Hematopoietic multipotent progenitor cell treated with erythropoietin and hydrocortisone succinate and interleukin-3 and kit ligand, for 8 days (in vitro differentiated cells): ENCODE measurements at regions not wholly inside any gene's neighbourhood (a gene's known extent, or its start where the extent isn't known, plus 50 kb on each side); places are given as distances from the start of the nearest gene placed in this dataset.
"Not testable (repeated sequence)": the region's sequence is repeated elsewhere in the genome, so short reads cannot be mapped to it uniquely, and the experiment has no call there.

Experiments
- DNase-seq: peaks from one replicate; pipeline ENCODE4 v3.0.0-alpha.2; 2015

GRCh38 chr10:44569193-44570091 lies 184.5 kb upstream of the CXCL12 start:
- no peak for DNase-seq

- DNase-seq, result no peak
Measured at GRCh38 chr10:44571701-44572100, 186.8 kb upstream of the CXCL12 start.

DNA sequence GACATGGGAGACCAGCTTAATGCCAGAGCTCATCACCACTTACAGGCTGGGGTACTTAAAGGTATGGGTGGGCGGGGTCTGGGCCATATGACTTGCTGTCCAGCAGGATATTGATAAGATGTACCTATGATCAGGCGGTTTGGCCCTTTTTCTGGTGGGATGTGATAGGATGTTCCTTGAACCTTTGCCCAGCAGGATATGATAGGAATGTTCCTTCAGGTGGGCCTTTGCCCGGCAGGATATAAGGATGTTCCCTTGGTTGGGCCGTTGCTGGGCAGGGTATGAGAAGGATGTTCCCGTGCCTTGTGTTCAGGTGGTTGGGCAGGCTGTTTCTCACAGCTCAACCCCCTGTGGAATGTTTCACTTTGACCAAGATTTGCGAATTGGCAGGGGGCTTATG lies 187.2 kb upstream of the CXCL12 start:
- no peak for DNase-seq

GRCh38 chr10:44573821-44574220 lies 188.9 kb upstream of the CXCL12 start:
- no peak for DNase-seq

- no peak for DNase-seq
Measured at GRCh38 chr10:44574596-44575480, 189.9 kb upstream of the CXCL12 start.

GRCh38 chr10:44575601-44576380 lies 190.9 kb upstream of the CXCL12 start:
- no peak for DNase-seq

GRCh38 chr10:44576702-44577191 lies 191.8 kb upstream of the CXCL12 start:
- no peak for DNase-seq

GRCh38 chr10:44577533-44577932 lies 192.6 kb upstream of the CXCL12 start:
- DNase-seq, result no peak

DNA sequence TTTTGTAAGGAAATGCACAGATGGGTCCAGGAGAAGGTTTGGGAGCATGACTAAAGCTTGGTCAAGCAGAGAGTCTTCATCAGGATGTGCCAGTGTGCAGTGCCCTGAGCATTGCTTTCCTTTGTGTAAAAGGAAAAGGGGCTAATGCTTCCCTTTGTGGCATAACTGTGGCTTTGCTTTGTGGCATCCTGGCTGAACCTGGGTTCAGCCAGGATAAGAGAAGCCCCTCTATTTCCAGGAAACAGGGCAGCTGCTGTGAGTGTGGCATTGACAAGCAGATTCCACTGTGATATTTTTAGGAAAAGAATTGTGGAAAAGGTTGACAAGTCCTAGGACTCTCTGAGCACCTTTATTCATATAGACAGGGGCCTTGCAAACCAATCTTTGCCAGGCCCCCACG lies 193.4 kb upstream of the CXCL12 start:
- no peak for DNase-seq

- DNase-seq, result not testable (repeated sequence)
Measured at GRCh38 chr10:44578963-44579362, 194.1 kb upstream of the CXCL12 start.

GRCh38 chr10:44581996-44582395 lies 197.1 kb upstream of the CXCL12 start:
- no peak for DNase-seq

- no peak for DNase-seq
Measured at GRCh38 chr10:44587488-44588318, 202.8 kb upstream of the CXCL12 start.

GRCh38 chr10:44589181-44589943 lies 204.5 kb upstream of the CXCL12 start:
- no peak for DNase-seq

DNA sequence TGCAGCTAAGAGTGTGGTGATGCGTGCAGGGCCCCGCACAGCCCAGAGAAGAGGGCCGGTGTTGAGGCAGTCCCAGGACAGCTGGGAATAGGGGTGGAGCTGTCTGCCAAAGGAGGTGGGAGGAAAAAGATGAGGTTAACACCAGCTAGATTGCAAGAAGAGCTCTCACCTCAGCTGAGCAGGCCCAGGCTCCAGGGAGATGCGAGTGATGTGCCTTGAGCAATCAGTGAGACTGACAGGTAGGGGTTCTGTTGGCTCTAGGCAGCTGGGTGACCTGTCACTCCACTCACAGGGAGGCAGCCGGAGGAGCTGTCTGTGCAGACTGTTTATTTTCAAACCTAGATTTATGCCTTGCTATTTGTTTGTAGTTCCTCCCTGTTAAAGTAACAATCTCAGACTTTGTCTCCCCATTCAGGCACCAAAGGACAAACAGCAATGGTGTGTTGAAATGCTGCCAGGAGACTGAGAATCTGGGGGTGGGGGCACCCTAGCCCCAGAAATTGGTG lies 205.1 kb upstream of the CXCL12 start:
- no peak for DNase-seq

DNA sequence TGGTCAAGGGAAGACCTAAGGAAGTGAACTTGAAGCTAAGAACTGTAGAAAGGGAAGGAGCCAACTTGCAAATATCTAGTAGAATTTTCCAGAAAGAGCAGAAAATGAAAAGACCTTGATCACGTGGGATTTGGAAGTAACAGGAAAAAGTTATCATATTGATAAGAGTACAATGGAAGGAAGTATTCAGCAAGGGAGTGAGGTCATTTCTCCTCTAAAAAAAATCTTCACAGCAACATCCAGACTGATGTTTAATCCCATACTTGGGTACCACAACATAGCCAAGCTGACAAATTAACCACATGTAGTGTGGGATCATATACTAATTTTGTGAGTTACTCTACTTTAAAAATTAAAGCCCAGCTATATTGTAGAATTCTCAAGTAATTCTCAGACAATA lies 207.0 kb upstream of the CXCL12 start:
- DNase-seq, result no peak

- DNase-seq, result no peak
Measured at GRCh38 chr10:44593952-44594351, 209.1 kb upstream of the CXCL12 start.

GRCh38 chr10:44607116-44607515 lies 222.2 kb upstream of the CXCL12 start:
- no peak for DNase-seq

- no peak for DNase-seq
Measured at GRCh38 chr10:44618910-44619309, 234.0 kb upstream of the CXCL12 start.

- no peak for DNase-seq
Measured at GRCh38 chr10:44619521-44619920, 234.6 kb upstream of the CXCL12 start.

GRCh38 chr10:44619975-44620374 lies 235.1 kb upstream of the CXCL12 start:
- no peak for DNase-seq
